OCI-LY3 (cell line): ENCODE measurements at regions not wholly inside any gene's neighbourhood (a gene's known extent, or its start where the extent isn't known, plus 50 kb on each side); places are given as distances from the start of the nearest gene placed in this dataset.

ENCODE experiments used
- EZH2phosphoT487 ChIP-seq: fragments of 200-600 bp; shearing (Covaris generic); IDR thresholded peaks from 2 replicates; pipeline ENCODE4 v1.6.1; 2018; ENCODE audit warnings: antibody characterized with exemption, mixed run types, low read depth
- TF ChIP-seq, protein P1 (sequence below): fragments of 200-600, 300-600 bp; sonication (generic); IDR thresholded peaks from 2 replicates; pipeline ENCODE4 v1.5.1; 2014; ENCODE audit warnings: antibody characterized with exemption, low read length, low read depth

DNA sequence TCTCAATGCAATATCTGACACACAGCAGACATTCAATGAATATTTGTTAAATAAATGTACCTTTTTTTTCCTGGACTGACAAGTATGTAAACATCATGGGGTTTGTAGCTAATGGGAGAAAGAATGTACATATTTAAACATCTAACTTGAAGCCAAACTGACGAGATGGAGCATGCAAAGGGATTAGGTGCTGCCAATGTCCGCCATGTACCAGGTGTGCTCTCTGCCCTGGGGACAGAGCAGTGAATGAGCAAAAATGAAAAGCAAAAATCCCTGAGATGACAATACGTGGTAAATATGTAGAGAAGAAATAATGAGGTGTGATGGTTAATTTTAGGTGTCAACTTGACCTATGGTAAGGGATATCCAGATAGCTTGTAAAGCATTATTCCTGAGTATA, 247.4 kb upstream of the CELF4 start:
- TF ChIP-seq, protein P1, sequence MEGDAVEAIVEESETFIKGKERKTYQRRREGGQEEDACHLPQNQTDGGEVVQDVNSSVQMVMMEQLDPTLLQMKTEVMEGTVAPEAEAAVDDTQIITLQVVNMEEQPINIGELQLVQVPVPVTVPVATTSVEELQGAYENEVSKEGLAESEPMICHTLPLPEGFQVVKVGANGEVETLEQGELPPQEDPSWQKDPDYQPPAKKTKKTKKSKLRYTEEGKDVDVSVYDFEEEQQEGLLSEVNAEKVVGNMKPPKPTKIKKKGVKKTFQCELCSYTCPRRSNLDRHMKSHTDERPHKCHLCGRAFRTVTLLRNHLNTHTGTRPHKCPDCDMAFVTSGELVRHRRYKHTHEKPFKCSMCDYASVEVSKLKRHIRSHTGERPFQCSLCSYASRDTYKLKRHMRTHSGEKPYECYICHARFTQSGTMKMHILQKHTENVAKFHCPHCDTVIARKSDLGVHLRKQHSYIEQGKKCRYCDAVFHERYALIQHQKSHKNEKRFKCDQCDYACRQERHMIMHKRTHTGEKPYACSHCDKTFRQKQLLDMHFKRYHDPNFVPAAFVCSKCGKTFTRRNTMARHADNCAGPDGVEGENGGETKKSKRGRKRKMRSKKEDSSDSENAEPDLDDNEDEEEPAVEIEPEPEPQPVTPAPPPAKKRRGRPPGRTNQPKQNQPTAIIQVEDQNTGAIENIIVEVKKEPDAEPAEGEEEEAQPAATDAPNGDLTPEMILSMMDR: no peak
- TF ChIP-seq EZH2phosphoT487: no peak
